ENCODE measurements at regions not wholly inside any gene's neighbourhood (a gene's known extent, or its start where the extent isn't known, plus 50 kb on each side); places are given as distances from the start of the nearest gene placed in this dataset.

- TF ChIP-seq CTCF (IDR thresholded peaks at IDR 0.05; ENCODE audit: unreplicated experiment), result no peak
- Mint-ChIP-seq H3K4me1 (ENCODE audit: low read depth) (no peaks in the 10 kb centered on the region), H3K4me3 (ENCODE audit: low read depth) (no peak overlapping the region), H3K9me3 (ENCODE audit: low read depth) (no peaks in the 10 kb centered on the region), H3K36me3 (ENCODE audit: insufficient read depth) (no peaks in the 10 kb centered on the region), H3K27ac (no peak overlapping the region), H3K27me3 (peaks cover 17% of the 10 kb centered on the region)
- DNase-seq (ENCODE audit: low spot score, unreplicated experiment), result no peak
These were observed 266.8 kb upstream of the TSHZ3 start for GRCh38 chr19:31616031-31616430.

GRCh38 chr19:31617010-31617585 lies 267.9 kb upstream of the TSHZ3 start:
- H3K36me3 Mint-ChIP-seq (ENCODE audit: insufficient read depth), result no peaks in the 10 kb centered on the region
- no peak for TF ChIP-seq CTCF (IDR thresholded peaks at IDR 0.05; ENCODE audit: unreplicated experiment)

GRCh38 chr19:31625056-31625455 lies 275.8 kb upstream of the TSHZ3 start:
- DNase-seq (ENCODE audit: low spot score, unreplicated experiment), result no peak
- Mint-ChIP-seq H3K4me1 (ENCODE audit: low read depth) (peaks cover 6% of the 10 kb centered on the region), H3K27me3 (peaks cover 19% of the 10 kb centered on the region), H3K4me3 (ENCODE audit: low read depth) (no peak overlapping the region), H3K36me3 (ENCODE audit: insufficient read depth) (no peaks in the 10 kb centered on the region), H3K27ac (no peak overlapping the region), H3K9me3 (ENCODE audit: low read depth) (peaks cover 3% of the 10 kb centered on the region)
- no peak for TF ChIP-seq CTCF (IDR thresholded peaks at IDR 0.05; ENCODE audit: unreplicated experiment)

More at GRCh38 chr19:31617010-31617585, 267.9 kb upstream of the TSHZ3 start:
- no peak for DNase-seq (ENCODE audit: low spot score, unreplicated experiment)
- no peak overlapping the region for H3K27ac Mint-ChIP-seq
- peaks cover 3% of the 10 kb centered on the region for H3K9me3 Mint-ChIP-seq (ENCODE audit: low read depth)
- no peaks in the 10 kb centered on the region for H3K4me1 Mint-ChIP-seq (ENCODE audit: low read depth)
- H3K4me3 Mint-ChIP-seq (ENCODE audit: low read depth), result no peak overlapping the region
- H3K27me3 Mint-ChIP-seq, result peaks cover 6% of the 10 kb centered on the region

GRCh38 chr19:31625575-31625974 lies 276.3 kb upstream of the TSHZ3 start:
- peaks cover 19% of the 10 kb centered on the region for H3K27me3 Mint-ChIP-seq
- no peak for DNase-seq (ENCODE audit: low spot score, unreplicated experiment)
- peaks cover 3% of the 10 kb centered on the region for H3K9me3 Mint-ChIP-seq (ENCODE audit: low read depth)
- TF ChIP-seq CTCF (IDR thresholded peaks at IDR 0.05; ENCODE audit: unreplicated experiment), result no peak
- H3K4me1 Mint-ChIP-seq (ENCODE audit: low read depth), result peaks cover 6% of the 10 kb centered on the region
- no peak overlapping the region for H3K27ac Mint-ChIP-seq
- no peaks in the 10 kb centered on the region for H3K36me3 Mint-ChIP-seq (ENCODE audit: insufficient read depth)
- H3K4me3 Mint-ChIP-seq (ENCODE audit: low read depth), result no peak overlapping the region

GRCh38 chr19:31626941-31627340 lies 277.7 kb upstream of the TSHZ3 start:
- TF ChIP-seq CTCF (IDR thresholded peaks at IDR 0.05; ENCODE audit: unreplicated experiment), result no peak
- Mint-ChIP-seq H3K27ac (no peak overlapping the region), H3K9me3 (ENCODE audit: low read depth) (peaks cover under 1% of the 10 kb centered on the region), H3K4me3 (ENCODE audit: low read depth) (no peak overlapping the region), H3K27me3 (peaks cover 20% of the 10 kb centered on the region), H3K36me3 (ENCODE audit: insufficient read depth) (no peaks in the 10 kb centered on the region), H3K4me1 (ENCODE audit: low read depth) (peaks cover 6% of the 10 kb centered on the region)
- no peak for DNase-seq (ENCODE audit: low spot score, unreplicated experiment)
